ENCODE measurements at regions not wholly inside any gene's neighbourhood (a gene's known extent, or its start where the extent isn't known, plus 50 kb on each side); places are given as distances from the start of the nearest gene placed in this dataset.

- Histone ChIP-seq H3K4me1 (ENCODE audit: insufficient read depth, low read length) (no peaks in the 10 kb centered on the region), H3K9me3 (ENCODE audit: low read length) (no peaks in the 10 kb centered on the region), H3F3A (ENCODE audit: low read length, unreplicated experiment) (no peaks in the 10 kb centered on the region), H3K27me3 (ENCODE audit: low read length) (no peaks in the 10 kb centered on the region), H3K9me2 (replicated peaks; ENCODE audit: low read length) (no peaks in the 10 kb centered on the region), H4K20me1 (ENCODE audit: low read length) (no peaks in the 10 kb centered on the region), H3K79me2 (ENCODE audit: low read length) (no peaks in the 10 kb centered on the region), H3K4me2 (ENCODE audit: low read length) (no peak overlapping the region), H2AFZ (ENCODE audit: low read length) (no peak overlapping the region), H3K9ac (ENCODE audit: low read length) (no peak overlapping the region), H3K27ac (ENCODE audit: low read length) (no peak overlapping the region), H3K36me3 (ENCODE audit: low read depth, low read length) (no peaks in the 10 kb centered on the region), H3K4me3 (ENCODE audit: low read length) (no peak overlapping the region)
- POLR2A ChIA-PET (ENCODE audit: unreplicated experiment): no interaction called here
- BruUV-seq (replicated peaks): no TSS peak
- no peak for DNase-seq
- TF ChIP-seq EZH2phosphoT487 (IDR thresholded peaks at IDR 0.05; ENCODE audit: borderline replicate concordance, low read length): no peak
- no peak for TF ChIP-seq CTCF (conservative IDR thresholded peaks at IDR 0.05; ENCODE audit: low read depth, low read length)
- TF ChIP-seq EZH2 (IDR thresholded peaks at IDR 0.05; ENCODE audit: low read length, unreplicated experiment): no peak
- intact Hi-C loops (cut with micrococcal nuclease): no loop called here
- no peak for ATAC-seq
- CTCF ChIA-PET: no interaction called here
Measured at GRCh38 chr16:73792199-73793020, 504.2 kb upstream of the PSMD7 start.

GRCh38 chr16:73781297-73781696 lies 515.3 kb upstream of the PSMD7 start:
- Histone ChIP-seq H3F3A (ENCODE audit: low read length, unreplicated experiment) (no peaks in the 10 kb centered on the region), H3K4me2 (ENCODE audit: low read length) (no peak overlapping the region), H3K9ac (ENCODE audit: low read length) (no peak overlapping the region), H3K36me3 (ENCODE audit: low read depth, low read length) (no peaks in the 10 kb centered on the region), H3K4me1 (ENCODE audit: insufficient read depth, low read length) (no peaks in the 10 kb centered on the region), H3K27ac (ENCODE audit: low read length) (no peak overlapping the region), H3K79me2 (ENCODE audit: low read length) (no peaks in the 10 kb centered on the region), H3K27me3 (ENCODE audit: low read length) (peaks cover 7% of the 10 kb centered on the region; the same call in 1 of the 2 replicates), H4K20me1 (ENCODE audit: low read length) (no peaks in the 10 kb centered on the region), H3K4me3 (ENCODE audit: low read length) (no peak overlapping the region), H2AFZ (ENCODE audit: low read length) (no peak overlapping the region), H3K9me3 (ENCODE audit: low read length) (no peaks in the 10 kb centered on the region), H3K9me2 (replicated peaks; ENCODE audit: low read length) (no peaks in the 10 kb centered on the region)
- DNase-seq (no peak), ATAC-seq (no peak)
- no TSS peak for BruUV-seq (replicated peaks)
- TF ChIP-seq EZH2 (IDR thresholded peaks at IDR 0.05; ENCODE audit: low read length, unreplicated experiment) (no peak), EZH2phosphoT487 (IDR thresholded peaks at IDR 0.05; ENCODE audit: borderline replicate concordance, low read length) (no peak), CTCF (conservative IDR thresholded peaks at IDR 0.05; ENCODE audit: low read depth, low read length) (no peak)
- intact Hi-C loops (cut with micrococcal nuclease): no loop called here
- CTCF ChIA-PET: no interaction called here
- POLR2A ChIA-PET (ENCODE audit: unreplicated experiment): no interaction called here

GRCh38 chr16:73778887-73779286 lies 517.7 kb upstream of the PSMD7 start:
- H3K4me2 ChIP-seq (ENCODE audit: low read length): no peak overlapping the region
- no peak for ATAC-seq
- intact Hi-C loops (cut with micrococcal nuclease): no loop called here
- H4K20me1 ChIP-seq (ENCODE audit: low read length): no peaks in the 10 kb centered on the region
- no peaks in the 10 kb centered on the region for H3F3A ChIP-seq (ENCODE audit: low read length, unreplicated experiment)
- no peak overlapping the region for H3K9ac ChIP-seq (ENCODE audit: low read length)
- no peaks in the 10 kb centered on the region for H3K36me3 ChIP-seq (ENCODE audit: low read depth, low read length)
- H3K9me2 ChIP-seq (replicated peaks; ENCODE audit: low read length): no peaks in the 10 kb centered on the region
- DNase-seq: no peak
- ChIA-PET CTCF (no interaction called here), POLR2A (ENCODE audit: unreplicated experiment) (no interaction called here)
- no peaks in the 10 kb centered on the region for H3K79me2 ChIP-seq (ENCODE audit: low read length)
- H3K27ac ChIP-seq (ENCODE audit: low read length): no peak overlapping the region
- no peaks in the 10 kb centered on the region for H3K4me1 ChIP-seq (ENCODE audit: insufficient read depth, low read length)
- H3K4me3 ChIP-seq (ENCODE audit: low read length): no peak overlapping the region
- BruUV-seq (replicated peaks): no TSS peak
- H3K9me3 ChIP-seq (ENCODE audit: low read length): no peaks in the 10 kb centered on the region
- no peak overlapping the region for H2AFZ ChIP-seq (ENCODE audit: low read length)
- TF ChIP-seq EZH2 (IDR thresholded peaks at IDR 0.05; ENCODE audit: low read length, unreplicated experiment) (no peak), EZH2phosphoT487 (IDR thresholded peaks at IDR 0.05; ENCODE audit: borderline replicate concordance, low read length) (no peak), CTCF (conservative IDR thresholded peaks at IDR 0.05; ENCODE audit: low read depth, low read length) (no peak)
- H3K27me3 ChIP-seq (ENCODE audit: low read length): peaks cover 13% of the 10 kb centered on the region

Measured in PC-3 (cell line).